ENCODE measurements at regions not wholly inside any gene's neighbourhood (a gene's known extent, or its start where the extent isn't known, plus 50 kb on each side); places are given as distances from the start of the nearest gene placed in this dataset.

- no peak overlapping the region for H3K4me3 Mint-ChIP-seq
- no peaks in the 10 kb centered on the region for H3K9me3 Mint-ChIP-seq
- H3K27me3 Mint-ChIP-seq, result no peaks in the 10 kb centered on the region
- no peak overlapping the region for H3K27ac Mint-ChIP-seq
- H3K4me1 Mint-ChIP-seq (ENCODE audit: low read depth), result no peaks in the 10 kb centered on the region
- no peaks in the 10 kb centered on the region for H3K36me3 Mint-ChIP-seq (ENCODE audit: low read depth)
- DNase-seq, result no peak
These were observed 299.0 kb downstream of the FAT3 start for GRCh38 chr11:92523611-92524010.

- Mint-ChIP-seq H3K4me1 (ENCODE audit: low read depth) (no peaks in the 10 kb centered on the region), H3K27me3 (no peaks in the 10 kb centered on the region)
These were observed 299.9 kb downstream of the FAT3 start for GRCh38 chr11:92524542-92524941.

GRCh38 chr11:92527467-92527866 lies 302.8 kb downstream of the FAT3 start:
- no peaks in the 10 kb centered on the region for H3K9me3 Mint-ChIP-seq
- no peak overlapping the region for H3K4me3 Mint-ChIP-seq
- DNase-seq, result no peak

More at GRCh38 chr11:92524542-92524941, 299.9 kb downstream of the FAT3 start:
- H3K4me3 Mint-ChIP-seq, result no peak overlapping the region
- no peaks in the 10 kb centered on the region for H3K9me3 Mint-ChIP-seq
- no peak overlapping the region for H3K27ac Mint-ChIP-seq
- H3K36me3 Mint-ChIP-seq (ENCODE audit: low read depth), result no peaks in the 10 kb centered on the region
- no peak for DNase-seq

DNA sequence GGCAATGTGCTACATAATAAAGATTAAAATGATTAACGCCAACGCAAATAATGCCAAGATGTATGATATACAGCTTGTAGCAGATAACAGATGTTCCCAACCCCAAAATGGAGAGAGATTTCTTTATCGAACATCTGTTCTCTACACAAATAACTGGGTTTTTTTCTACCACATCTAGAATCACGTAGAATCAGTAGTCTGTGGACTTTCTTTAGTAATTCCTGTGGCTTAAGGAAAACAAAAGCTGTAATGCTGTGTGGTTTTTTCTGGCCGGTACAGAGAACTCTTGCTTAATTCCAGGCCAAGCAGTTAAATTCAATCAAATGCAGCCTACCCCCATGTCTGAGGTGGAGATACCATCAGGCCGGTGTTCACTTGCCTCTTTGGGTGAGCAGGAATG lies 303.4 kb downstream of the FAT3 start:
- Mint-ChIP-seq H3K27ac (no peak overlapping the region), H3K4me3 (no peak overlapping the region), H3K4me1 (ENCODE audit: low read depth) (no peaks in the 10 kb centered on the region), H3K9me3 (no peaks in the 10 kb centered on the region), H3K27me3 (no peaks in the 10 kb centered on the region), H3K36me3 (ENCODE audit: low read depth) (no peaks in the 10 kb centered on the region)
- DNase-seq, result no peak

More at GRCh38 chr11:92527467-92527866, 302.8 kb downstream of the FAT3 start:
- Mint-ChIP-seq H3K36me3 (ENCODE audit: low read depth) (no peaks in the 10 kb centered on the region), H3K27ac (no peak overlapping the region), H3K4me1 (ENCODE audit: low read depth) (no peaks in the 10 kb centered on the region), H3K27me3 (no peaks in the 10 kb centered on the region)

DNA sequence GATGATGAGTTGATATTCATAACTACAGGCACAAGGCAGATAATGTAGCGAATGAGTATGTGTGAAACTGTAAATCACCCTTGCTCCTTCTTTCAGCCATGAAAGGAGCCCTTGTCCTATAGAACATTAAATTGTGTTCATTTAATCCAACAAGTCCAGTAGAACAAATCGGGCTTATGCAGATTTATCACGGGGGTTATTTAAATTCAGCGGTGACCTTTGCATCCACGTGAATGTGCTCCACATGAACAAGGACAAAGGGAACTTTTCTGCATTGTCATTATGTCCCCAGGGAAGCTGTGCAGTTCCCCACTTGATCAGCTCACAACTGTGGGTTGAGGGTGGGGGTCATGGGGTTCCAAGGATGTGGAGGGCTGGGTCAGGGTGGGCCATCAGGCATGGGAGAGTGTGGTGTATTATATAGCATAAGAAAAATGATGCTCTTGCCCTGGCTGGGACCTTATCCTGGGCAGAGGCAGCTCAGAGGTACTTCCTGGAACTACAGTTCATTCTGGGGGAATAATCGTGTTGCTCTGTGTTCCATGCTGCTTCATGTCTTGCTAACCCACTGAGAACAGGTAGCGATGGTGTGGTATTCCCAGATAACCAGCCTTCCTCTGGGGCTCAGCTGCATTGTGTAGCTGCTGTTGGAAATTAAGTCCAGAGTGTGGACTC lies 306.6 kb downstream of the FAT3 start:
- Mint-ChIP-seq H3K4me1 (ENCODE audit: low read depth) (no peaks in the 10 kb centered on the region), H3K9me3 (no peaks in the 10 kb centered on the region), H3K4me3 (no peak overlapping the region), H3K36me3 (ENCODE audit: low read depth) (no peaks in the 10 kb centered on the region), H3K27me3 (no peaks in the 10 kb centered on the region), H3K27ac (no peak overlapping the region)
- DNase-seq, result no peak

DNA sequence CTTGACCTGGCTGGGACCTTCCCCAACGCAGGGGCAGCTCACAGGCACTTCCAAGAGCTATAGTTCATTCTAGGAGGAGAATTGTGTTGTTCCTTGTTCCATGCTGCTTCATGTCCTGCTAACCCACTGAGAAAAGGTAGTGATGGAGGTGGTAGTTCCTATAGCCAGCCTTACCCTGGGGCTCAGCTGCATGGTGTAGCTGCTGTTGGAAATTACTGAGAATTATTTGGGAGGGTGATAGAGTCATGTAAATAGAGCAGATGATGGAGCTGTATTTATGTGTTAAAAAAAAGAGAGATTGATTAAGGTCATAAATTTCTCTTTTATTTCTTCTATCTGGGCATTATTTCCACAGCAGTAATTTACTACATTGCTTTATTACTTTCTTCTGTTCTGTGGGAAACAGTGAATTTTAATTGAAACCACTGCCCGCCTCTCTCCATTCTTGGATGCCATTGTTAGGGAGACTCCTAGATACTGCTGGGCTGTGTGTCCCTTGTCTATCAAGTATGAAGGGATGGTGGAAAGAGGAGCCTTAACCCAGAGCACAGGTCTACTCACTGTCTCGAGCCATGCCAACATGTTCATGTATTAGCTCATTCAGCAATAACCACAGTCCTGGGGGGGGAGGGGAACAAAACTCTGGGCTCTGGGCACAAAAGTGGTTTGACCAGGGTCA lies 309.2 kb downstream of the FAT3 start:
- H3K27ac Mint-ChIP-seq, result no peak overlapping the region
- H3K4me1 Mint-ChIP-seq (ENCODE audit: low read depth), result no peaks in the 10 kb centered on the region
- no peaks in the 10 kb centered on the region for H3K27me3 Mint-ChIP-seq
- H3K36me3 Mint-ChIP-seq (ENCODE audit: low read depth), result no peaks in the 10 kb centered on the region
- DNase-seq, result no peak
- no peaks in the 10 kb centered on the region for H3K9me3 Mint-ChIP-seq
- no peak overlapping the region for H3K4me3 Mint-ChIP-seq

- no peaks in the 10 kb centered on the region for H3K4me1 Mint-ChIP-seq (ENCODE audit: low read depth)
- no peaks in the 10 kb centered on the region for H3K9me3 Mint-ChIP-seq
- H3K4me3 Mint-ChIP-seq, result no peak overlapping the region
- no peak overlapping the region for H3K27ac Mint-ChIP-seq
- H3K36me3 Mint-ChIP-seq (ENCODE audit: low read depth), result no peaks in the 10 kb centered on the region
- DNase-seq, result no peak
- H3K27me3 Mint-ChIP-seq, result no peaks in the 10 kb centered on the region
These were observed 312.3 kb downstream of the FAT3 start for GRCh38 chr11:92536883-92537282.

DNA sequence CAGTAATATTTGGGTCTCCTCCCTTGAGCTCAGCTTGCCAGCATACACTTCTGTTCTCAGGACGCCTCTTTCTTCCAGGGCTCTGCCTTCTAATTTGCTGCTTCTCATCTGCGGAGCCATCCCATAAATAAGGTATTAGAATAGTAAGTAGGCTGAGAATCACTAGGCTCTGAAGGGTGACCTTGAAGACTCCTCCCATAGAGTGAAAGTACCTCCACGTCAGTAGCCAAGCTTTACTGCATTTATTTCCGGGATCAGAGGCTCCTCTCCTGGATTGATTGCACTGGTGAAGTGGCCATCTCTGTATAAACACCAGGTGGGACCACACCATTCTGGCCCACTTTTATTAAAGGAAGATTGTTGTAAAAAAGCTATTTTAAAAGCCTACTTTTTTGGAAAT lies 315.5 kb downstream of the FAT3 start:
- Mint-ChIP-seq H3K27ac (no peak overlapping the region), H3K27me3 (no peaks in the 10 kb centered on the region), H3K4me1 (ENCODE audit: low read depth) (no peaks in the 10 kb centered on the region), H3K4me3 (no peak overlapping the region), H3K9me3 (no peaks in the 10 kb centered on the region), H3K36me3 (ENCODE audit: low read depth) (no peaks in the 10 kb centered on the region)
- DNase-seq, result no peak

- Mint-ChIP-seq H3K36me3 (ENCODE audit: low read depth) (no peaks in the 10 kb centered on the region), H3K9me3 (no peaks in the 10 kb centered on the region), H3K27me3 (no peaks in the 10 kb centered on the region), H3K4me1 (ENCODE audit: low read depth) (no peaks in the 10 kb centered on the region), H3K4me3 (no peak overlapping the region), H3K27ac (no peak overlapping the region)
- no peak for DNase-seq
These were observed 321.4 kb downstream of the FAT3 start for GRCh38 chr11:92545906-92546471.

- Mint-ChIP-seq H3K4me1 (ENCODE audit: low read depth) (no peaks in the 10 kb centered on the region), H3K4me3 (no peak overlapping the region), H3K36me3 (ENCODE audit: low read depth) (no peaks in the 10 kb centered on the region), H3K9me3 (no peaks in the 10 kb centered on the region), H3K27ac (no peak overlapping the region), H3K27me3 (no peaks in the 10 kb centered on the region)
- no peak for DNase-seq
These were observed 322.0 kb downstream of the FAT3 start for GRCh38 chr11:92546603-92547002.

DNA sequence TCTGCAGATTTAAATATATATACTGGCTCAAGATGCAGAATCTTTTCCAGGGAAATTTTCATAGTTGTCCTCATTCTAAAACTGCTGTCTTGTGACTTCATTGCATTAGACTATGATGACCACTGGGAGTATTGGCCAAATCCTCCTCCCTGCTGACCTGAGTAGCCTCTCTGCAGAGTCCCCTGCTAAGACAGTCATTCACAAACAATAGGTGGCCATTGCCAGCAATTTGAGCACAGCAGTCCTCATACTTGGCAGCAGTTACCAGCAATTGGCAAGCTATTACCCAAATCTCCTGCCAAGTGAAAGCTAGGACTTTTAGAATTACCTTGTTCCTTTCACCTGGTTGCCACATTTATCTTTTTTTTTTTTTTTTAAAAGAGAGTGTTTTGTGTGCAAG lies 325.8 kb downstream of the FAT3 start:
- DNase-seq, result no peak
- Mint-ChIP-seq H3K36me3 (ENCODE audit: low read depth) (no peaks in the 10 kb centered on the region), H3K4me3 (no peak overlapping the region), H3K9me3 (no peaks in the 10 kb centered on the region), H3K4me1 (ENCODE audit: low read depth) (no peaks in the 10 kb centered on the region), H3K27ac (no peak overlapping the region), H3K27me3 (no peaks in the 10 kb centered on the region)

DNA sequence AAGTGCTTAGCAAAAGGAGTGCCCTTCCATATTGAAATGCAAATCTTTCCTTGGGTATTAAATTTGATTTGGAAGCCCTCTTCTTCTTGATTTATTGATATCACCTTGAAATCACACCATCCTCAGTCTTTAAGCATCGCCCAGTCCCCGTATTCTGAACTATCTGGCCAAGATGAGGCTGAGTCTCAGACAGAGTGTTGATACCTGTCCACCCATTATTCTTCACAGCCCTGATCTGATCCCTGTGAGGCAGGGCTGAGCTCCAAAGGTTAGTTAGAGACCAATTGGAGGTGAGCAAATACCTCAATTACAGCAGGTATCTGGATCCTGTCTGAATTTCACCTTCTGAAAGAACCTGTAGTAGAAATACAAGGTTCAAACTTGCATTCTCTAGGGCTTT lies 326.3 kb downstream of the FAT3 start:
- DNase-seq, result no peak
- H3K27ac Mint-ChIP-seq, result no peak overlapping the region
- H3K4me3 Mint-ChIP-seq, result no peak overlapping the region
- H3K27me3 Mint-ChIP-seq, result no peaks in the 10 kb centered on the region
- no peaks in the 10 kb centered on the region for H3K9me3 Mint-ChIP-seq
- H3K36me3 Mint-ChIP-seq (ENCODE audit: low read depth), result no peaks in the 10 kb centered on the region
- no peaks in the 10 kb centered on the region for H3K4me1 Mint-ChIP-seq (ENCODE audit: low read depth)

GRCh38 chr11:92552942-92553341 lies 328.3 kb downstream of the FAT3 start:
- H3K9me3 Mint-ChIP-seq, result no peaks in the 10 kb centered on the region
- H3K27ac Mint-ChIP-seq, result no peak overlapping the region
- no peaks in the 10 kb centered on the region for H3K4me1 Mint-ChIP-seq (ENCODE audit: low read depth)
- no peak for DNase-seq
- H3K27me3 Mint-ChIP-seq, result no peaks in the 10 kb centered on the region
- H3K4me3 Mint-ChIP-seq, result no peak overlapping the region
- H3K36me3 Mint-ChIP-seq (ENCODE audit: low read depth), result no peaks in the 10 kb centered on the region

DNA sequence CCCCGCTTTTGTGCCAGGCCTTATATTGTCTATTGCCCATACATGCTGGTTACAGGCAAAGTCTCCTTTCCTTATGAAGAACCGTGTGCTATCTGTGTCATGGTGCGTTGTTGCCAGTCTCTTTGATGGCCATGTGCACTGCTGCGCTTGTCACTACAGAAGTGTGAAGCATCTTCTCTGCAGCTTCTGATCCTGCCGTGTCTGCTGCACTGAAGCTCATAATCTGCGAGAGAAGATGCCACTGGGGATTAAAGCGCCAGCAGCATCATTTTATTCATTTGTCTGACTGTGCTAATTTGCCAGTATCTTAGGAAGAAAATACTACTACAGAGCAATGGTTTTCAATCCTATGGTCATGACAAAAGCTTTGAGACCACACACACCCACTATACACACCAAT lies 330.1 kb downstream of the FAT3 start:
- no peaks in the 10 kb centered on the region for H3K27me3 Mint-ChIP-seq
- no peak for DNase-seq
- H3K4me1 Mint-ChIP-seq (ENCODE audit: low read depth), result no peaks in the 10 kb centered on the region
- no peaks in the 10 kb centered on the region for H3K36me3 Mint-ChIP-seq (ENCODE audit: low read depth)
- no peak overlapping the region for H3K27ac Mint-ChIP-seq
- H3K4me3 Mint-ChIP-seq, result no peak overlapping the region
- no peaks in the 10 kb centered on the region for H3K9me3 Mint-ChIP-seq

GRCh38 chr11:92556431-92556830 lies 331.8 kb downstream of the FAT3 start:
- DNase-seq, result no peak
- Mint-ChIP-seq H3K27me3 (no peaks in the 10 kb centered on the region), H3K9me3 (no peaks in the 10 kb centered on the region), H3K4me3 (no peak overlapping the region), H3K4me1 (ENCODE audit: low read depth) (no peaks in the 10 kb centered on the region), H3K27ac (no peak overlapping the region), H3K36me3 (ENCODE audit: low read depth) (no peaks in the 10 kb centered on the region)
